ENCODE measurements at regions not wholly inside any gene's neighbourhood (a gene's known extent, or its start where the extent isn't known, plus 50 kb on each side); places are given as distances from the start of the nearest gene placed in this dataset.

- Histone ChIP-seq H3K9me3 (ENCODE audit: control insufficient read depth, insufficient read depth, low read length) (no peaks in the 10 kb centered on the region), H3K4me1 (ENCODE audit: control insufficient read depth, low read length) (no peaks in the 10 kb centered on the region), H3K4me2 (ENCODE audit: low read length) (no peak overlapping the region), H3K27ac (ENCODE audit: low read depth, low read length) (no peak overlapping the region), H3K4me3 (ENCODE audit: low read length) (no peak overlapping the region), H3K9me2 (replicated peaks; ENCODE audit: control insufficient read depth, low read length) (no peaks in the 10 kb centered on the region), H3K27me3 (ENCODE audit: control insufficient read depth, low read length) (peaks cover 9% of the 10 kb centered on the region; the same call in 1 of the 2 replicates), H3K36me3 (ENCODE audit: control insufficient read depth, low read length) (no peaks in the 10 kb centered on the region), H3K79me2 (ENCODE audit: control insufficient read depth, low read length) (no peaks in the 10 kb centered on the region), H3F3A (ENCODE audit: control insufficient read depth, insufficient read depth) (no peaks in the 10 kb centered on the region), H4K20me1 (ENCODE audit: control insufficient read depth, insufficient read depth, low read depth, low read length) (no peaks in the 10 kb centered on the region)
- no peak for TF ChIP-seq CTCF (IDR thresholded peaks at IDR 0.05; ENCODE audit: low read depth, low read length, poor library complexity, severe bottlenecking)
- TF ChIP-seq EZH2phosphoT487 (IDR thresholded peaks at IDR 0.05; ENCODE audit: borderline replicate concordance, low read length), result no peak
These were observed 150.2 kb upstream of the HAND2 start for GRCh38 chr4:173680278-173680677.

GRCh38 chr4:173675446-173675845, 145.4 kb upstream of the HAND2 start:
- H3K79me2 ChIP-seq (ENCODE audit: control insufficient read depth, low read length), result no peaks in the 10 kb centered on the region
- H3K9me2 ChIP-seq (replicated peaks; ENCODE audit: control insufficient read depth, low read length), result no peaks in the 10 kb centered on the region
- H4K20me1 ChIP-seq (ENCODE audit: control insufficient read depth, insufficient read depth, low read depth, low read length), result no peaks in the 10 kb centered on the region
- no peaks in the 10 kb centered on the region for H3K9me3 ChIP-seq (ENCODE audit: control insufficient read depth, insufficient read depth, low read length)
- H3K36me3 ChIP-seq (ENCODE audit: control insufficient read depth, low read length), result no peaks in the 10 kb centered on the region
- TF ChIP-seq EZH2phosphoT487 (IDR thresholded peaks at IDR 0.05; ENCODE audit: borderline replicate concordance, low read length) (no peak), CTCF (IDR thresholded peaks at IDR 0.05; ENCODE audit: low read depth, low read length, poor library complexity, severe bottlenecking) (no peak)
- no peaks in the 10 kb centered on the region for H3F3A ChIP-seq (ENCODE audit: control insufficient read depth, insufficient read depth)
- no peaks in the 10 kb centered on the region for H3K27me3 ChIP-seq (ENCODE audit: control insufficient read depth, low read length)
- H3K4me1 ChIP-seq (ENCODE audit: control insufficient read depth, low read length), result no peaks in the 10 kb centered on the region
- H3K27ac ChIP-seq (ENCODE audit: low read depth, low read length), result no peak overlapping the region
- no peak overlapping the region for H3K4me3 ChIP-seq (ENCODE audit: low read length)
- H3K4me2 ChIP-seq (ENCODE audit: low read length), result no peak overlapping the region

- Histone ChIP-seq H4K20me1 (ENCODE audit: control insufficient read depth, insufficient read depth, low read depth, low read length) (no peaks in the 10 kb centered on the region), H3K9me3 (ENCODE audit: control insufficient read depth, insufficient read depth, low read length) (no peaks in the 10 kb centered on the region), H3K9me2 (replicated peaks; ENCODE audit: control insufficient read depth, low read length) (no peaks in the 10 kb centered on the region), H3K27ac (ENCODE audit: low read depth, low read length) (no peak overlapping the region), H3K27me3 (ENCODE audit: control insufficient read depth, low read length) (no peaks in the 10 kb centered on the region), H3K36me3 (ENCODE audit: control insufficient read depth, low read length) (no peaks in the 10 kb centered on the region), H3K4me3 (ENCODE audit: low read length) (no peak overlapping the region), H3K79me2 (ENCODE audit: control insufficient read depth, low read length) (no peaks in the 10 kb centered on the region), H3K4me1 (ENCODE audit: control insufficient read depth, low read length) (no peaks in the 10 kb centered on the region), H3K4me2 (ENCODE audit: low read length) (no peak overlapping the region), H3F3A (ENCODE audit: control insufficient read depth, insufficient read depth) (no peaks in the 10 kb centered on the region)
- TF ChIP-seq CTCF (IDR thresholded peaks at IDR 0.05; ENCODE audit: low read depth, low read length, poor library complexity, severe bottlenecking), result no peak
- no peak for TF ChIP-seq EZH2phosphoT487 (IDR thresholded peaks at IDR 0.05; ENCODE audit: borderline replicate concordance, low read length)
These were observed 139.6 kb upstream of the HAND2 start for GRCh38 chr4:173669460-173670179.
